Peyer's patch (tissue), 4 donors: ENCODE measurements at regions not wholly inside any gene's neighbourhood (a gene's known extent, or its start where the extent isn't known, plus 50 kb on each side); places are given as distances from the start of the nearest gene placed in this dataset.

Experiments
- CTCF ChIP-seq, 6 experiments: fragments of 450-650 bp in 4 of 6; fragments of 200-600 bp in 2 of 6; sonication (generic) in 1 of 6; IDR thresholded peaks; one replicate each; pipeline ENCODE4 v1.5.1; 2017 to 2019; ENCODE audit warnings: antibody characterized with exemption in 6 of 6, mild to moderate bottlenecking in 3 of 6, moderate library complexity in 1 of 6
- POLR2A ChIP-seq, 2 donors: fragments of 450-650 bp; IDR thresholded peaks; one replicate each; pipeline ENCODE4 v1.5.1; 2017; ENCODE audit warnings: antibody characterized with exemption in 2 of 2, mild to moderate bottlenecking in 2 of 2, moderate library complexity in 2 of 2

DNA sequence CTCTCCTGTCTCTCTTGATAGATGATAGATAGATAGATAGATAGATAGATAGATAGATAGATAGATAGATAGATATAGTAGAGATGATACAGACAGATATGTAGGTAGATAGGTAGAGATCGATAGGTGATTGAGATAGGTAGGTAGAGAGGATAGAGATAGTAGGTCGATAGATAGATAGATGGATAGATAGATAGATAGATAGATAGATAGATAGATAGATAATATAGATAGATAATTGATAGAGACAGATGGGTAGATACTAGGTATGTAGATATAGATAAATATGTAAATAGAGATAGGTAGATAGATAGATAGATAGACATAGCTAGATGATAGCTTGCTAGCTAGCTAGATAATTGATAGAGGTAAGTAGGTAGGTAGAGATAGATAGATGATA lies 1154.2 kb upstream of the AUTS2 start:
- TF ChIP-seq CTCF (IDR thresholded peaks at IDR 0.05) (no peak), POLR2A (IDR thresholded peaks at IDR 0.05) (no peak)
